Pancreas (tissue), 10 donors: ENCODE measurements at regions not wholly inside any gene's neighbourhood (a gene's known extent, or its start where the extent isn't known, plus 50 kb on each side); places are given as distances from the start of the nearest gene placed in this dataset.

ENCODE experiments used
- ATAC-seq, 4 donors: fragments of 200-7000 bp; cut with Tn5 transposase; one replicate each; pipeline versions ENCODE4 v1.8.0 to v1.9.1; 2020; ENCODE audit warnings: mild to moderate bottlenecking in 4 of 4, moderate library complexity in 4 of 4
- DNase-seq, 6 donors: peaks; one replicate each; pipeline ENCODE4 v3.0.0-alpha.2; 2020
- FAIRE-seq: peaks from 2 replicates; lab custom pipeline; 2012; peaks lifted over from hg19 to GRCh38; lab: Jason Lieb, UNC
- H3K27ac ChIP-seq, 4 donors: fragments of 200-600 bp; sonication (generic); 1 replicate in 3 of 4; 2 replicates in 1 of 4; pipeline versions ENCODE4 v1.5.0 to v1.8.0; 2020
- H3K27me3 ChIP-seq, 4 donors: fragments of 200-600 bp; one replicate each; pipeline ENCODE4 v1.8.0; 2021
- H3K36me3 ChIP-seq, 3 donors: fragments of 200-600 bp; sonication (generic) in 1 of 3; one replicate each; pipeline versions ENCODE4 v1.5.0 to v1.8.0; 2020 to 2021
- H3K4me1 ChIP-seq, 3 donors: fragments of 200-600 bp; one replicate each; pipeline ENCODE4 v1.8.0; 2021
- H3K4me3 ChIP-seq, 4 donors: fragments of 200-600 bp; sonication (generic) in 2 of 4; one replicate each; pipeline versions ENCODE4 v1.5.0 to v1.8.0; 2020 to 2021
- H3K9me3 ChIP-seq, 4 donors: fragments of 200-600 bp; one replicate each; pipeline ENCODE4 v1.8.0; 2021
- WGBS, 2 donors: extraction: QIAGEN DNeasy Blood & Tissue Kit; methylation state at CpG; one replicate each; pipeline ENCODE4 v1.1.7; 2013; 5-methylcytosine and 5-hydroxymethylcytosine counted together
- intact Hi-C, 3 donors: fragments of 100-400 bp; cut with DNase I; formaldehyde crosslinking; loops; one replicate each; pipeline versions ENCODE4 v1.11.1 to v1.14.2; 2022
- TF ChIP-seq, protein P1 (sequence below), 4 donors: fragments of 200-600 bp; sonication (generic) in 3 of 4; IDR thresholded peaks; one replicate each; pipeline versions ENCODE4 v1.5.0 to v1.8.0; 2021; ENCODE audit warnings: antibody characterized with exemption in 4 of 4
- donor health status: healthy with polysubstance abuse.
- donor health status: DM: no; HTN: no; CAD: no; lungs with moderate emphysema.
- donor health status: DM: no; HTN: no; CAD: no.
- donor health status: control.
- donor health status: control.
- donor health status: Bipolar disorder and iron deficiency.
- donor health status: DM: yes; HTN: yes; CAD: no.
- donor health status: DM: no; HTN: no; CAD: no.
- donor health status: DM: no; HTN: no; CAD: no.
- donor health status: DM: yes; HTN: yes; CAD: no.

DNA sequence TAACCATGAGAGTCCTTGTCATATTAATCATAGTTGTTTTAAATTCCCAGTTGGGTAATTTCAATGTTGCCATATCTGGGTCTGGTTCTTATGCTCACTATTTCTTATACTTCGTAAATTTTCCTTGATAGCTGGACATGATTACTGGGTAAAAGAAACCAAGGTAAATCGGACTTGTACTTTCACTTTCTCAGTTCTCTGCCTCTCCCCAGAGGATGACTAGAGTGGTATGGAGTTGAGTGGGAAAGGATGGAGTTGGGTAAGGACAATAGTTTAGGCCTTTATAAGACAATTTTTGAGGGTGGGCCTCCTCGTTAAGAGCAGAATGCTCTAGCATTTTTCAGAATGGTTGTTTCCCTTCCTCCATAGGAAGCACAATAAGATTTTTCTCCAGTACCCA is 106.1 kb downstream of the CRPPA start:
- DNase-seq: no peak
- Histone ChIP-seq H3K4me3 (no peak overlapping the region), H3K9me3 (no peaks in the 10 kb centered on the region), H3K36me3 (no peaks in the 10 kb centered on the region), H3K27me3 (no peaks in the 10 kb centered on the region), H3K27ac (no peak overlapping the region), H3K4me1 (no peaks in the 10 kb centered on the region)
- no peak for FAIRE-seq
- intact Hi-C loops: no loop called here
- no peak for ATAC-seq
- 88 to 93% methylated on average over 3 of the region's 3 CpGs for WGBS, 2 donors
- TF ChIP-seq, protein P1, sequence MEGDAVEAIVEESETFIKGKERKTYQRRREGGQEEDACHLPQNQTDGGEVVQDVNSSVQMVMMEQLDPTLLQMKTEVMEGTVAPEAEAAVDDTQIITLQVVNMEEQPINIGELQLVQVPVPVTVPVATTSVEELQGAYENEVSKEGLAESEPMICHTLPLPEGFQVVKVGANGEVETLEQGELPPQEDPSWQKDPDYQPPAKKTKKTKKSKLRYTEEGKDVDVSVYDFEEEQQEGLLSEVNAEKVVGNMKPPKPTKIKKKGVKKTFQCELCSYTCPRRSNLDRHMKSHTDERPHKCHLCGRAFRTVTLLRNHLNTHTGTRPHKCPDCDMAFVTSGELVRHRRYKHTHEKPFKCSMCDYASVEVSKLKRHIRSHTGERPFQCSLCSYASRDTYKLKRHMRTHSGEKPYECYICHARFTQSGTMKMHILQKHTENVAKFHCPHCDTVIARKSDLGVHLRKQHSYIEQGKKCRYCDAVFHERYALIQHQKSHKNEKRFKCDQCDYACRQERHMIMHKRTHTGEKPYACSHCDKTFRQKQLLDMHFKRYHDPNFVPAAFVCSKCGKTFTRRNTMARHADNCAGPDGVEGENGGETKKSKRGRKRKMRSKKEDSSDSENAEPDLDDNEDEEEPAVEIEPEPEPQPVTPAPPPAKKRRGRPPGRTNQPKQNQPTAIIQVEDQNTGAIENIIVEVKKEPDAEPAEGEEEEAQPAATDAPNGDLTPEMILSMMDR (IDR thresholded peaks at IDR 0.05): no peak

DNA sequence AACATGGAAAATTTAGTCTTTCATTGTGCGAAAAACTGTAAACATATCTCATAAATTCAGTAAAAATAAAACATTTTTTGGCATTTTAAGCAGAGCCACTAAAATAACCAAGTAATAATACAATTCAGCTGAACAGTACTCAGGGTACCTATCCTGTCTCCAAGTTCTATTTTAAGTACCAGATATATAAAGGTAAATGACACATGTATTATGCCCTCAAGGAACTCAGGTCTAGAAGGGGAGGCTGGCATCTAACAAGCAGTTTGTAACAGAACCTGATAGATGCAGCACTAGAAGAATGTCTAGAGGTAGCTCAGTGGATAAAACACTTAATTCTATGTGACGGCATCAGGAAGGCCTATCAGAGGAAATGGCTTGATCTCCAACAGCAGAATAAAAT is 112.2 kb downstream of the CRPPA start:
- DNase-seq (no peak), ATAC-seq (no peak), FAIRE-seq (no peak)
- Histone ChIP-seq H3K36me3 (no peaks in the 10 kb centered on the region), H3K27me3 (no peaks in the 10 kb centered on the region), H3K9me3 (no peaks in the 10 kb centered on the region), H3K27ac (no peak overlapping the region), H3K4me3 (no peak overlapping the region), H3K4me1 (no peaks in the 10 kb centered on the region)
- TF ChIP-seq, protein P1 (IDR thresholded peaks at IDR 0.05): no peak
- WGBS, 2 donors: 94 to 97% methylated on average over 2 of the region's 2 CpGs
- intact Hi-C loops: no loop called here

DNA sequence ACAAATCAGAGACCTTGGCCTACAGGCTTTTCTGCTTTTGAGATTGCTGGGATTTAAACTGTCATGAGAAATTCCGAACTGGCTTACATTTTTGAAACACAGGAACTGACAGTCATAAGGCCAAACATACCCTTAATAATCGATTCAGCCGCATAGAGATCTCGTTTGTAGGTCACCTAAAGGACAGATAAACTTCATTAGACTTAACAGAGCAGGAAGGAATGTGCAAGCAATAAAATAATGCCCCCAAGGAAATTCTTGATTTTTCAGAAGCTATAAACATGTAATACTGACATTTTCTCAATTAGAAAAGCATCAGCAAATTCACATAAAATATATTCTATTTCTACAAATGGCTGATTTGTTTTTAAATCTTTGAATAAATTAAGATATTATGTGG is 120.0 kb downstream of the CRPPA start:
- ATAC-seq: no peak
- no peak for DNase-seq
- Histone ChIP-seq H3K27me3 (no peaks in the 10 kb centered on the region), H3K36me3 (no peaks in the 10 kb centered on the region), H3K4me3 (no peak overlapping the region), H3K9me3 (no peaks in the 10 kb centered on the region), H3K4me1 (peaks cover 0 to 6% (median 0%) of the 10 kb centered on the region in 3 donors), H3K27ac (no peak overlapping the region)
- no peak for FAIRE-seq
- intact Hi-C loops: no loop called here
- WGBS, 2 donors: 37 to 49% methylated on average over 4 of the region's 4 CpGs
- TF ChIP-seq, protein P1 (IDR thresholded peaks at IDR 0.05): no peak

DNA sequence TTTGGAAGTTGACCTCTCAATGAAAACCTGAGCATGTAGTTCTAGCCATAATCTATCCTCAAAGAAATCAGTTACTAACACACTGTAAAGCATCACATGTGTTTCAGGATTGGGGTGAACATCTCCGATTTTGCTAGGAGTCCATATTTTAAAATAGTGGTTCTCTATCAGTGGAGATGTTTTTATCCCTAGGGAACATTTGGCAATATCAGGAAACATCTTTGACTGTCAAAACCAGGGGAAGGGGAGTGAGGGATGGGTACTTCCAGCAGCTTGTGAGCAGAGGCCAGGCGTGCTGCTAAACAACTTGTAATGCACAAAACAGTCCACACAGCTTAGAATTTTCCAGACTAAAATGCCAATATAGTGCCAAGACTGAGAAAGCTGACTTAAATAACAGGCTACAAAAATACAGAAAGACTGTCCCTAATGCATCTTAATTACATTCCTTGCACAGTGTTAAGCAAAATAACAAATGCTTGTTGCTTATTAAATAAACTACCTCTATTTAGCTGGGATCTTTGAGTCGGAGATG is 120.9 kb downstream of the CRPPA start:
- FAIRE-seq (no peak), ATAC-seq (no peak), DNase-seq (no peak)
- WGBS, 2 donors: 86 to 87% methylated on average over 3 of the region's 3 CpGs
- H3K4me1 ChIP-seq: peaks cover 0 to 6% (median 0%) of the 10 kb centered on the region in 3 donors
- intact Hi-C loops: no loop called here
- no peak overlapping the region for H3K4me3 ChIP-seq
- H3K36me3 ChIP-seq: no peaks in the 10 kb centered on the region
- TF ChIP-seq, protein P1 (IDR thresholded peaks at IDR 0.05): no peak
- no peak overlapping the region for H3K27ac ChIP-seq
- H3K9me3 ChIP-seq: no peaks in the 10 kb centered on the region
- H3K27me3 ChIP-seq: no peaks in the 10 kb centered on the region

DNA sequence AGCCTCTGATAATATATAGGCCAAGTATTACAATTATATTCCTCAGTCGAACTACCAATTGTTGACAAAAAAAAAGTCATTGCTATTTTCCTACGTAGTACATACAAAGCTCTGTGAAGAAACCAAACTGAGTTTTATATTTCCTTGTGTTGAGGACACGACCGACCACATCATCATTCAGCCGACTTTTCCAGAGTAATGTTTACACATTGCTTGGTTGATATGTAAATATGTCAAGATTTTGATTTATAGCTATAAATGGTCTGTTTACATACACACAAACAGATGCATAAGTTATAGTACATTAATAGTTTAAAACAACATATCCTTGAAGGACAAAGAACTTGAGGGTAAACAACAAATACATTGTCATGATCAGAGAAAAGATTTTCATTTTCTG is 121.5 kb downstream of the CRPPA start:
- intact Hi-C loops: no loop called here
- Histone ChIP-seq H3K4me1 (peaks cover 0 to 6% (median 0%) of the 10 kb centered on the region in 3 donors), H3K4me3 (no peak overlapping the region), H3K9me3 (no peaks in the 10 kb centered on the region), H3K36me3 (no peaks in the 10 kb centered on the region), H3K27me3 (no peaks in the 10 kb centered on the region), H3K27ac (no peak overlapping the region)
- TF ChIP-seq, protein P1 (IDR thresholded peaks at IDR 0.05): no peak
- FAIRE-seq: no peak
- WGBS, 2 donors: 27 to 30% methylated on average over 5 of the region's 5 CpGs
- no peak for DNase-seq
- ATAC-seq: no peak
